H7 (cell line): ENCODE measurements at regions not wholly inside any gene's neighbourhood (a gene's known extent, or its start where the extent isn't known, plus 50 kb on each side); places are given as distances from the start of the nearest gene placed in this dataset.

Source experiments
- DNase-seq: peaks from one replicate; pipeline ENCODE4 v3.0.0; 2012
- H3K27me3 ChIP-seq: 2 replicates; pipeline ENCODE4 v1.6.0; 2011; ENCODE audit warnings: mild to moderate bottlenecking, low read length; ENCODE audit not compliant: control insufficient read depth, insufficient read depth
- H3K36me3 ChIP-seq: replicated peaks from 2 replicates; pipeline ENCODE4 v1.5.1; 2011; ENCODE audit warnings: low read length; ENCODE audit not compliant: control insufficient read depth, insufficient read depth
- H3K4me3 ChIP-seq: 2 replicates; pipeline ENCODE4 v1.5.1; 2011; ENCODE audit warnings: low read depth, mild to moderate bottlenecking, control low read depth, low read length, moderate library complexity; ENCODE audit not compliant: insufficient read depth

DNA sequence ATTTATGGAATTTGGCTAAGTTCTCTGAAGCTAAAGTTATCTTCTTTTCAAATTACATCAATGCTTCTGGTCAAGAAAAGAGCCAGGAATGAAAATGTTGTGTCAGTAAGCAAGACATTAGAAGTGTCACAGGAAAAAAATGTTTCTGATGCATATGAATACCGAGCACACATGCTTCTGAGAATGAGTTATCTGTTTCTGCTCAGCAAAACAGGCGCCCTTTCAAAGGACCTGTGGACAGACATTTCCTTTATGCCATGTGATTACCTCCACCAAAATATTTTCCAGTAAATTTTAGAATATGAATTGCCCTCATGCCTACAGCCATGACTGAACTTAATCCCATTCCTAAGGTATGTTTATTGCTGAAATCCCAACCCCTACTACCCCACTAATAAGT lies 55.4 kb upstream of the RNF180 start:
- no peak overlapping the region for H3K4me3 ChIP-seq
- H3K36me3 ChIP-seq, result no peaks in the 10 kb centered on the region
- no peak for DNase-seq
- no peaks in the 10 kb centered on the region for H3K27me3 ChIP-seq

DNA sequence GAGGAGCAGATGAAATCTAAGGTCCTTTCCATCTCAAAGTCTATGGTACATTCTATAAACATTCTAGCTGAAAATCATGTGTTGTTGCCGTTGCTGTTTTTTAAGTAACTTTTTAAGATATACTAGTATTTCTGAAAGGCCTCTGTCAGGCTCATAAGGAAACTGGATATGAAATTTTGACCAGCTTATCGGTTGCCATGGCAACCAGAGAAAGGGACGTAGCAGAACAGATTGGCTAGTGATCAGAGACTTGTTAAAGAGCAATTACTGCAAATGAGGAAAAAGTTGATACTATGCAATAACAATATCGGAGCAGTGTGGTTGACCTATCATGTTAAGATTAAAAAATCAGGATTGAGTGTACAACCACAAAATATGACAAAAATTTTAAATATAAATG lies 57.0 kb upstream of the RNF180 start:
- Histone ChIP-seq H3K27me3 (no peaks in the 10 kb centered on the region), H3K4me3 (no peak overlapping the region), H3K36me3 (no peaks in the 10 kb centered on the region)
- no peak for DNase-seq

DNA sequence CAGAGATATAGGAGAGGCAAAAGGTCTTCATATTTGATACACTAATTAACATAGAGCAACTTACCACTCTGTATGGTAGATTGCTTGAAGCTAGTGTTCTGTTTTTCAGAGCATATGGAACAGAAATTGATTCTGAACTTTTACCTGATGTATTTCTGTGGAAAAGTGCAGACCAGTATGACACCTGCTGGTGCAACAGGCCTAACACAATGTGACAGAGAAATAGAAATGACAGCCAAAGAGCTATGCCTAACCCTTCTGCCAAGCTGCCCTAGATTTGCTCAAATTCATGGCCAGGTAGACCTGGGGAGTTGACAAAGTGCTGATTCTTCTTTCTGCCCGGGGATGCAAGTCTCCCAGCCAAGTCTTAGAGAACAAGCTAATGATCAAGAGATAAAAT lies 65.4 kb upstream of the RNF180 start:
- no peaks in the 10 kb centered on the region for H3K27me3 ChIP-seq

DNA sequence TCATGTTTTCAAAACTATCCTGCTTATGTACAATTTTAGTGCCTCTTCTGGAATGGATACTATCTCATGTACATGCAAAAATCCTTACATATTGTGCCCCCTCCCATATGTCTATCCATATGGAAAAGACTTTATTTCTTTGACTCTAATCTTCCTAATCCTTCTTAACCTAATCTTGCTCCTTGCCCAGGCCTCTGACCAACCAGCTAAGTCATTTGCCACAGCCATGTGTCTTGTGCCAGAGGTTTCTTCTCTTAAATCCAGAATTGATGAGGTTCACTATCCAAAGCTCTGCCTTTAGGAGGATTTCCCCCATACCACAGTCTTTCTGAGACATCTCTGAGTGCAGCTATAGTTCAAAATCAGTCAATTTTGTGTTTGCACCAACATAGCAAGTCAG lies 68.9 kb upstream of the RNF180 start:
- H3K4me3 ChIP-seq, result no peak overlapping the region
- no peaks in the 10 kb centered on the region for H3K27me3 ChIP-seq
- no peaks in the 10 kb centered on the region for H3K36me3 ChIP-seq
- no peak for DNase-seq

More for the DNA sequence above, 65.4 kb upstream of the RNF180 start:
- no peak for DNase-seq
- Histone ChIP-seq H3K36me3 (no peaks in the 10 kb centered on the region), H3K4me3 (no peak overlapping the region)

GRCh38 chr5:64077589-64077988 lies 88.1 kb upstream of the RNF180 start:
- no peak for DNase-seq
- Histone ChIP-seq H3K36me3 (no peaks in the 10 kb centered on the region), H3K27me3 (no peaks in the 10 kb centered on the region), H3K4me3 (no peak overlapping the region)

DNA sequence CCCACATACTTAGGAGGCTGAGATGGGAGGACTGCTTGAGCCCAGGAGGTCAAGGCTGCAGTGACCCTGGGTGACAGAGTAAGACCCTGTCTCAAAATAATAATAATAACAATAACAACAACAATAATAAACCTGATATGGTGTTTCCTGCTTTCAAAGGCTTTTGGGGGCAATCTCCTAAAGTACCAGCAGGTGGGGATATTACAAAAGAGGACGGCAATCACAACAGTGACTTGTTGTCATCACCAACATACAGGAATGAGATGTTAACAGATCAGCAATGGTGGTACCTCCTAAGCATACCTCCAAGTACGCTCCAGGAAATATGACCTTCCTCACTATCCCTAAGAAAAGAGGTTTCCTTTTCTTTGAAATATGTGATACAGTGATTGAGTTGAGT lies 91.1 kb upstream of the RNF180 start:
- Histone ChIP-seq H3K36me3 (no peaks in the 10 kb centered on the region), H3K27me3 (no peaks in the 10 kb centered on the region), H3K4me3 (no peak overlapping the region)
- peak; percentile 51 for DNase-seq

- Histone ChIP-seq H3K36me3 (no peaks in the 10 kb centered on the region), H3K27me3 (no peaks in the 10 kb centered on the region), H3K4me3 (no peak overlapping the region)
- DNase-seq, result no peak
Observed at GRCh38 chr5:64069486-64069885, 96.2 kb upstream of the RNF180 start.

GRCh38 chr5:64050296-64050695 lies 88.1 kb upstream of the HTR1A start:
- no peak for DNase-seq
- H3K36me3 ChIP-seq, result no peaks in the 10 kb centered on the region
- H3K27me3 ChIP-seq, result no peaks in the 10 kb centered on the region
- no peak overlapping the region for H3K4me3 ChIP-seq

DNA sequence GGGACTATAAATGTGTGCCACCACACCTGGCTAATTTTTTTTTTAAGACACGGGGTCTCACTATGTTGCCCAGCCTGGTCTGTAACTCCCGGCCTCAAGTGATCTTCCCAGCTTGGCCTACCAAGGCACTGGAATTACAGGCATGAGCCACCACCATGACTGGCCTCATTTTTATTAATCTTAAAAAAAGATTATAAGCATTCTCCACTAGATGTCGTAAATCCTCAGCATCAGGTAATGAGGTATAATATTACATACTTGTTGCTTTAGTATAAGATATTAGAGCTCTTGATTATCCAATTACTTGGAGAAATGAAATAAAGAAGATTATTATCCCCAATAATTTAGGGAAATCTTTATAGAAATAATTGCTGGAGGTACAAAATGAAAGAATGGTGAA lies 78.2 kb upstream of the HTR1A start:
- DNase-seq, result no peak
- Histone ChIP-seq H3K4me3 (no peak overlapping the region), H3K36me3 (no peaks in the 10 kb centered on the region), H3K27me3 (no peaks in the 10 kb centered on the region)

GRCh38 chr5:64026493-64026892 lies 64.2 kb upstream of the HTR1A start:
- H3K4me3 ChIP-seq, result no peak overlapping the region
- no peak for DNase-seq
- no peaks in the 10 kb centered on the region for H3K36me3 ChIP-seq
- H3K27me3 ChIP-seq, result no peaks in the 10 kb centered on the region

GRCh38 chr5:64019746-64020145 lies 57.5 kb upstream of the HTR1A start:
- no peaks in the 10 kb centered on the region for H3K27me3 ChIP-seq
- H3K36me3 ChIP-seq, result no peaks in the 10 kb centered on the region
- H3K4me3 ChIP-seq, result no peak overlapping the region
- no peak for DNase-seq

DNA sequence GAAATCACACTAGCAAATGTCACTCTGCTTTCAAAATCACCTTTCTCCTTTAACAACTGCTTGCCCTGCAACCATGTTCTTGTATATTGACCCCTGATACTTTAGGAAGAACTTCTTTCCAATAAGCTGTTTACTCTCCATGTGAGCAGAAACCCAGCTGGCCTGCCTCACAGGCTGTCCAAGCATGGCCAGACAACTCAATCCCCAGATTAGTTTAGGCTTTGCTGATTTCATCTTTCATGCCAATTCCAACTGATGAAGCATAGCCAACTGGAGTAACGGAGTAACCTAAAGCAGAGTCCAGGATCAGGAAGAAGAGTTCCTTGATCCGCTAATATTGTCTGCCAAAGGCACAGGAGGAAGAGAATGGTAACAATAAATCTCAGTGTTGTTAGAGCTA lies 56.7 kb upstream of the HTR1A start:
- no peaks in the 10 kb centered on the region for H3K27me3 ChIP-seq
- no peak overlapping the region for H3K4me3 ChIP-seq
- no peak for DNase-seq
- no peaks in the 10 kb centered on the region for H3K36me3 ChIP-seq

DNA sequence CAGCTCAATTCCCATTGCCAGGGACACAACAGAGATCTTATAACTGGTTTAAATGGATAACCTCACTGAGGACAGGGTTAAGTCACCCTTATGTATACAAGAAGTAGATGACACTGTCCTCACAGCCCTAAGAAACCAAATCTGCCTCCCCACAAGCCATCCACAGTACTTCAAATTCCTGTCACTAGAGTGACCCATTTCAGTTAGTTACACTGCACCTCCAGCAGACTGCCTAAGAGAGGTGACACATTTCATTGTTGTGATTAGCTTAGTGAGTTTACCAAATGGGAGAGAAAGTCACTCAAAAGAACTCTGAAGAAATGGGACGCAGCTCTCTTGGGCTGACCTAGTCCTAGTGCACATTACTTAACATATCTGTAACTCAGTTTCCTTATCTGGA lies 53.6 kb upstream of the HTR1A start:
- no peak overlapping the region for H3K4me3 ChIP-seq
- H3K36me3 ChIP-seq, result no peaks in the 10 kb centered on the region
- DNase-seq, result peak; percentile 1
- H3K27me3 ChIP-seq, result no peaks in the 10 kb centered on the region
